Medulla oblongata (tissue), 1 donor: ENCODE measurements at regions not wholly inside any gene's neighbourhood (a gene's known extent, or its start where the extent isn't known, plus 50 kb on each side); places are given as distances from the start of the nearest gene placed in this dataset.

ENCODE experiments used
- DNase-seq: peaks from one replicate; pipeline ENCODE4 v3.0.0-alpha.2; 2015; ENCODE audit errors: extremely low spot score

- DNase-seq: no peak
These were observed 2272.8 kb downstream of the TP53TG3F start for GRCh38 chr16:35732046-35732810.

- no peak for DNase-seq
These were observed 2274.0 kb downstream of the TP53TG3F start for GRCh38 chr16:35733278-35733965.

- DNase-seq: no peak
These were observed 2274.7 kb downstream of the TP53TG3F start for GRCh38 chr16:35733971-35734702.

- DNase-seq: no peak
These were observed 2275.5 kb downstream of the TP53TG3F start for GRCh38 chr16:35734728-35735402.

GRCh38 chr16:35735403-35736251 is 2276.2 kb downstream of the TP53TG3F start:
- no peak for DNase-seq

GRCh38 chr16:35736546-35736945 is 2277.1 kb downstream of the TP53TG3F start:
- DNase-seq: no peak

- DNase-seq: no peak
These were observed 2277.7 kb downstream of the TP53TG3F start for GRCh38 chr16:35737076-35737475.

- DNase-seq: no peak
These were observed 2282.1 kb downstream of the TP53TG3F start for GRCh38 chr16:35741546-35741945.

GRCh38 chr16:35743101-35743692 is 2283.8 kb downstream of the TP53TG3F start:
- no peak for DNase-seq

GRCh38 chr16:35744084-35744483 is 2284.7 kb downstream of the TP53TG3F start:
- no peak for DNase-seq

GRCh38 chr16:35744726-35745125 is 2285.3 kb downstream of the TP53TG3F start:
- no peak for DNase-seq

GRCh38 chr16:35745191-35745590 is 2285.8 kb downstream of the TP53TG3F start:
- no peak for DNase-seq

GRCh38 chr16:35745821-35746248 is 2286.4 kb downstream of the TP53TG3F start:
- DNase-seq: no peak

- DNase-seq: no peak
These were observed 2287.0 kb downstream of the TP53TG3F start for GRCh38 chr16:35746281-35746962.

- DNase-seq: no peak
These were observed 2287.7 kb downstream of the TP53TG3F start for GRCh38 chr16:35746963-35747657.

GRCh38 chr16:35747658-35748455 is 2288.4 kb downstream of the TP53TG3F start:
- no peak for DNase-seq

- no peak for DNase-seq
These were observed 2289.3 kb downstream of the TP53TG3F start for GRCh38 chr16:35748621-35749252.
